Activated CD8-positive, alpha-beta memory T cell treated with anti-CD3 and anti-CD28 coated beads, Interleukin-2, amount 10 ng/mL, durations not matched to agents 7 days and 5 days (primary cell): ENCODE measurements at regions not wholly inside any gene's neighbourhood (a gene's known extent, or its start where the extent isn't known, plus 50 kb on each side); places are given as distances from the start of the nearest gene placed in this dataset.

Source experiments
- ATAC-seq: fragments of 150-1000 bp; cut with Tn5 transposase; one replicate; pipeline ENCODE4 v1.10.0; 2021; ENCODE audit warnings: moderate library complexity
- CTCF ChIA-PET: fragments of 350-600 bp; sonication (Branson Sonifier 250); formaldehyde crosslinking; loops from one replicate; lab custom pipeline; 2021; ENCODE audit warnings: antibody characterized with exemption; lab: Charles Lee
- DNase-seq: peaks from one replicate; pipeline ENCODE4 v3.0.0-alpha.2; 2020
- H3K27ac Mint-ChIP-seq: one replicate; pipeline ENCODE4 v1.8.0; 2021; ENCODE audit warnings: mild to moderate bottlenecking, mixed read lengths
- H3K27me3 Mint-ChIP-seq: one replicate; pipeline ENCODE4 v1.8.0; 2021; ENCODE audit warnings: mixed read lengths
- H3K36me3 Mint-ChIP-seq: one replicate; pipeline ENCODE4 v1.8.0; 2021; ENCODE audit warnings: mild to moderate bottlenecking, mixed read lengths
- H3K4me1 Mint-ChIP-seq: one replicate; pipeline ENCODE4 v1.8.0; 2021; ENCODE audit warnings: mixed read lengths
- H3K4me3 Mint-ChIP-seq: one replicate; pipeline ENCODE4 v1.8.0; 2021; ENCODE audit warnings: mild to moderate bottlenecking, moderate library complexity, mixed read lengths
- H3K9me3 Mint-ChIP-seq: one replicate; pipeline ENCODE4 v1.8.0; 2022; ENCODE audit warnings: low read depth, mixed read lengths

GRCh38 chr22:27170491-27170890 lies 513.1 kb downstream of the MIAT start:
- no peak overlapping the region for H3K27ac Mint-ChIP-seq
- ATAC-seq (no peak), DNase-seq (no peak)
- no peaks in the 10 kb centered on the region for H3K9me3 Mint-ChIP-seq
- H3K36me3 Mint-ChIP-seq = no peaks in the 10 kb centered on the region
- H3K4me1 Mint-ChIP-seq = no peaks in the 10 kb centered on the region
- CTCF ChIA-PET = no interaction called here
- H3K4me3 Mint-ChIP-seq = no peak overlapping the region
- peaks cover 4% of the 10 kb centered on the region for H3K27me3 Mint-ChIP-seq

- H3K4me1 Mint-ChIP-seq = no peaks in the 10 kb centered on the region
- no peak overlapping the region for H3K4me3 Mint-ChIP-seq
- no peaks in the 10 kb centered on the region for H3K9me3 Mint-ChIP-seq
- H3K36me3 Mint-ChIP-seq = no peaks in the 10 kb centered on the region
- no peak overlapping the region for H3K27ac Mint-ChIP-seq
- peaks cover 4% of the 10 kb centered on the region for H3K27me3 Mint-ChIP-seq
- ATAC-seq (no peak), DNase-seq (no peak)
- CTCF ChIA-PET = no interaction called here
Observed at GRCh38 chr22:27171212-27171611, 513.8 kb downstream of the MIAT start.

- Mint-ChIP-seq H3K36me3 (no peaks in the 10 kb centered on the region), H3K9me3 (no peaks in the 10 kb centered on the region), H3K27me3 (peaks cover 4% of the 10 kb centered on the region), H3K27ac (no peak overlapping the region), H3K4me3 (no peak overlapping the region), H3K4me1 (no peaks in the 10 kb centered on the region)
- CTCF ChIA-PET = no interaction called here
- no peak for DNase-seq
- no peak for ATAC-seq
Observed at GRCh38 chr22:27173530-27173929, 516.1 kb downstream of the MIAT start.

- Mint-ChIP-seq H3K27me3 (peaks cover 4% of the 10 kb centered on the region), H3K27ac (no peak overlapping the region), H3K36me3 (no peaks in the 10 kb centered on the region), H3K4me1 (no peaks in the 10 kb centered on the region), H3K4me3 (no peak overlapping the region), H3K9me3 (no peaks in the 10 kb centered on the region)
- no peak for DNase-seq
- CTCF ChIA-PET = no interaction called here
- ATAC-seq = no peak
Observed at GRCh38 chr22:27175021-27175838, 517.8 kb downstream of the MIAT start.

- no peak for ATAC-seq
- CTCF ChIA-PET = no interaction called here
- H3K36me3 Mint-ChIP-seq = no peaks in the 10 kb centered on the region
- H3K9me3 Mint-ChIP-seq = no peaks in the 10 kb centered on the region
- H3K4me3 Mint-ChIP-seq = no peak overlapping the region
- no peak for DNase-seq
- peaks cover 4% of the 10 kb centered on the region for H3K27me3 Mint-ChIP-seq
- H3K4me1 Mint-ChIP-seq = no peaks in the 10 kb centered on the region
- H3K27ac Mint-ChIP-seq = no peak overlapping the region
Observed at GRCh38 chr22:27175974-27176373, 518.6 kb downstream of the MIAT start.

- Mint-ChIP-seq H3K27me3 (no peaks in the 10 kb centered on the region), H3K4me1 (no peaks in the 10 kb centered on the region), H3K36me3 (no peaks in the 10 kb centered on the region), H3K4me3 (no peak overlapping the region), H3K9me3 (no peaks in the 10 kb centered on the region), H3K27ac (no peak overlapping the region)
- CTCF ChIA-PET = no interaction called here
- DNase-seq (no peak), ATAC-seq (no peak)
Observed at GRCh38 chr22:27179161-27179560, 521.8 kb downstream of the MIAT start.

GRCh38 chr22:27181537-27181936 lies 524.1 kb downstream of the MIAT start:
- Mint-ChIP-seq H3K4me1 (no peaks in the 10 kb centered on the region), H3K4me3 (no peak overlapping the region), H3K27ac (no peak overlapping the region), H3K36me3 (no peaks in the 10 kb centered on the region), H3K27me3 (no peaks in the 10 kb centered on the region), H3K9me3 (no peaks in the 10 kb centered on the region)
- ATAC-seq (no peak), DNase-seq (no peak)
- CTCF ChIA-PET = no interaction called here

- CTCF ChIA-PET = no interaction called here
- DNase-seq (no peak), ATAC-seq (no peak)
- H3K9me3 Mint-ChIP-seq = no peaks in the 10 kb centered on the region
- no peak overlapping the region for H3K4me3 Mint-ChIP-seq
- H3K36me3 Mint-ChIP-seq = no peaks in the 10 kb centered on the region
- no peak overlapping the region for H3K27ac Mint-ChIP-seq
- no peaks in the 10 kb centered on the region for H3K4me1 Mint-ChIP-seq
- H3K27me3 Mint-ChIP-seq = no peaks in the 10 kb centered on the region
Observed at GRCh38 chr22:27183474-27183873, 526.1 kb downstream of the MIAT start.

- Mint-ChIP-seq H3K27ac (no peak overlapping the region), H3K36me3 (no peaks in the 10 kb centered on the region), H3K4me3 (no peak overlapping the region), H3K4me1 (no peaks in the 10 kb centered on the region), H3K9me3 (no peaks in the 10 kb centered on the region), H3K27me3 (peaks cover 2% of the 10 kb centered on the region)
- DNase-seq (no peak), ATAC-seq (no peak)
- CTCF ChIA-PET = no interaction called here
Observed at GRCh38 chr22:27185099-27185709, 527.8 kb downstream of the MIAT start.

- no peak for ATAC-seq
- H3K4me1 Mint-ChIP-seq = no peaks in the 10 kb centered on the region
- H3K4me3 Mint-ChIP-seq = no peak overlapping the region
Observed at GRCh38 chr22:27185760-27186302, 528.4 kb downstream of the MIAT start.

GRCh38 chr22:27186643-27187042 lies 529.3 kb downstream of the MIAT start:
- DNase-seq (no peak), ATAC-seq (no peak)
- CTCF ChIA-PET = no interaction called here
- Mint-ChIP-seq H3K36me3 (no peaks in the 10 kb centered on the region), H3K4me1 (no peaks in the 10 kb centered on the region), H3K4me3 (no peak overlapping the region), H3K27ac (no peak overlapping the region), H3K27me3 (peaks cover 2% of the 10 kb centered on the region), H3K9me3 (peaks cover 4% of the 10 kb centered on the region)

More at GRCh38 chr22:27185760-27186302, 528.4 kb downstream of the MIAT start:
- Mint-ChIP-seq H3K36me3 (no peaks in the 10 kb centered on the region), H3K27me3 (peaks cover 2% of the 10 kb centered on the region), H3K27ac (no peak overlapping the region), H3K9me3 (no peaks in the 10 kb centered on the region)
- CTCF ChIA-PET = no interaction called here
- no peak for DNase-seq

- ATAC-seq = no peak
- Mint-ChIP-seq H3K27ac (no peak overlapping the region), H3K36me3 (no peaks in the 10 kb centered on the region), H3K9me3 (peaks cover 5% of the 10 kb centered on the region), H3K4me3 (no peak overlapping the region), H3K4me1 (no peaks in the 10 kb centered on the region), H3K27me3 (peaks cover 2% of the 10 kb centered on the region)
- no peak for DNase-seq
- CTCF ChIA-PET = no interaction called here
Observed at GRCh38 chr22:27192135-27192829, 534.9 kb downstream of the MIAT start.

GRCh38 chr22:27193215-27193614 lies 535.8 kb downstream of the MIAT start:
- Mint-ChIP-seq H3K27me3 (peaks cover 2% of the 10 kb centered on the region), H3K4me3 (no peak overlapping the region), H3K36me3 (no peaks in the 10 kb centered on the region), H3K9me3 (peaks cover 8% of the 10 kb centered on the region), H3K27ac (no peak overlapping the region), H3K4me1 (no peaks in the 10 kb centered on the region)
- DNase-seq = no peak
- ATAC-seq = no peak
- CTCF ChIA-PET = no interaction called here
